Endothelial cell of umbilical vein (primary cell): ENCODE measurements at regions not wholly inside any gene's neighbourhood (a gene's known extent, or its start where the extent isn't known, plus 50 kb on each side); places are given as distances from the start of the nearest gene placed in this dataset.

Source experiments
- BruUV-seq: library from RNA; stranded (reverse); fragments of 400-500 nt; replicated peaks from 2 replicates; lab custom pipeline; 2021; lab: Mats Ljungman, UMichigan
- CTCF ChIA-PET: fragments of 300-600, 350-600 bp; sonication (Branson Sonifier 250); formaldehyde crosslinking; loops from one replicate; lab custom pipeline; 2021; ENCODE audit warnings: antibody characterized with exemption, inconsistent platforms; lab: Charles Lee
- POLR2A ChIA-PET: fragments of 300-600, 350-600 bp; sonication (Branson Sonifier 250); formaldehyde crosslinking; loops from one replicate; lab custom pipeline; 2021; ENCODE audit warnings: antibody characterized with exemption, inconsistent platforms; lab: Charles Lee
- DNase-seq: peaks from one replicate; pipeline ENCODE4 v3.0.0-alpha.2; 2011; ENCODE audit warnings: low read depth, low spot score
- FAIRE-seq: peaks from 2 replicates; lab custom pipeline; 2011; peaks lifted over from hg19 to GRCh38; lab: Jason Lieb, UNC
- H2AFZ ChIP-seq: 2 replicates; pipeline ENCODE4 v1.6.0; 2012; ENCODE audit warnings: low read depth, low read length, control low read depth, inconsistent platforms
- H3K27ac ChIP-seq: 2 replicates; pipeline ENCODE4 v1.5.1; 2011; ENCODE audit warnings: low read depth, mild to moderate bottlenecking, control low read depth, low read length, moderate library complexity; ENCODE audit not compliant: insufficient read depth
- H3K27me3 ChIP-seq, 2 experiments: 2 replicates each; pipeline versions ENCODE4 v1.6.0 to v1.6.1; 2011; ENCODE audit warnings: low read length in 2 of 2, mixed read lengths in 1 of 2; ENCODE audit not compliant: control insufficient read depth in 2 of 2, insufficient read depth in 2 of 2
- H3K36me3 ChIP-seq, 2 experiments: 2 replicates in 1 of 2; 3 replicates in 1 of 2; pipeline ENCODE4 v1.5.1; 2011; ENCODE audit warnings: low read length in 2 of 2, mild to moderate bottlenecking in 1 of 2, moderate library complexity in 1 of 2; ENCODE audit not compliant: control insufficient read depth in 2 of 2, insufficient read depth in 2 of 2; ENCODE audit errors: extremely low read depth in 1 of 2
- H3K4me1 ChIP-seq: 3 replicates; pipeline ENCODE4 v1.5.1; 2011; ENCODE audit warnings: mild to moderate bottlenecking, low read length; ENCODE audit not compliant: control insufficient read depth, insufficient read depth; ENCODE audit errors: extremely low read depth
- H3K4me2 ChIP-seq: 2 replicates; pipeline ENCODE4 v1.6.1; 2011; ENCODE audit warnings: low read length, control low read depth, mixed read lengths; ENCODE audit not compliant: insufficient read depth
- H3K4me3 ChIP-seq, 3 experiments: fragments of 200-600 bp in 1 of 3; sonication (generic), shearing (Covaris generic) in 1 of 3; replicated peaks in 1 of 3; 2 replicates each; pipeline ENCODE4 v1.5.1; 2011 to 2016; ENCODE audit warnings: control low read depth in 3 of 3, low read length in 3 of 3, mild to moderate bottlenecking in 2 of 3, inconsistent platforms in 1 of 3, low read depth in 1 of 3, moderate library complexity in 1 of 3; ENCODE audit not compliant: insufficient read depth in 1 of 3
- H3K79me2 ChIP-seq: 2 replicates; pipeline ENCODE4 v1.6.0; 2012; ENCODE audit warnings: low read length, inconsistent platforms; ENCODE audit not compliant: control insufficient read depth, insufficient read depth
- H3K9ac ChIP-seq: replicated peaks from 2 replicates; pipeline ENCODE3; 2011; ENCODE audit warnings: low read length, control low read depth; ENCODE audit not compliant: insufficient read depth; ENCODE audit errors: extremely low read depth
- H3K9me1 ChIP-seq: replicated peaks from 3 replicates; pipeline ENCODE4 v1.6.0; 2011; ENCODE audit warnings: mild to moderate bottlenecking, low read length; ENCODE audit not compliant: control insufficient read depth, insufficient read depth; ENCODE audit errors: extremely low read depth
- H3K9me3 ChIP-seq: replicated peaks from 2 replicates; pipeline ENCODE4 v1.5.1; 2012; ENCODE audit warnings: low read length, inconsistent platforms; ENCODE audit not compliant: control insufficient read depth, insufficient read depth
- H4K20me1 ChIP-seq: replicated peaks from 2 replicates; pipeline ENCODE3; 2011; ENCODE audit warnings: mild to moderate bottlenecking, low read length; ENCODE audit not compliant: control insufficient read depth, insufficient read depth; ENCODE audit errors: extremely low read depth
- EZH2 ChIP-seq: IDR thresholded peaks from 2 replicates; pipeline ENCODE4 v1.6.1; 2012; ENCODE audit warnings: borderline replicate concordance, low read depth, mild to moderate bottlenecking, moderate library complexity, low read length, inconsistent platforms; ENCODE audit not compliant: severe bottlenecking
- FOS ChIP-seq: IDR thresholded peaks from 2 replicates; pipeline ENCODE4 v1.6.1; 2011; ENCODE audit warnings: mild to moderate bottlenecking, low read length, moderate library complexity, borderline replicate concordance; ENCODE audit not compliant: insufficient read depth
- GATA2 ChIP-seq: IDR thresholded peaks from 2 replicates; pipeline ENCODE4 v1.7.0; 2011; ENCODE audit warnings: low read depth, mild to moderate bottlenecking, moderate library complexity, mixed read lengths, low read length; ENCODE audit not compliant: insufficient read length, insufficient read depth
- JUN ChIP-seq: IDR thresholded peaks from 2 replicates; pipeline ENCODE4 v1.6.1; 2011; ENCODE audit warnings: borderline replicate concordance, low read depth; ENCODE audit not compliant: insufficient read length, insufficient read depth
- MYC ChIP-seq: IDR thresholded peaks from one replicate; pipeline ENCODE4 v1.6.1; 2011; ENCODE audit warnings: mild to moderate bottlenecking, low read depth, low read length
- POLR2A ChIP-seq: IDR thresholded peaks from 2 replicates; pipeline ENCODE4 v1.6.1; 2012; ENCODE audit warnings: low read depth, mild to moderate bottlenecking, control low read depth, low read length
- POLR2AphosphoS5 ChIP-seq: IDR thresholded peaks from 2 replicates; pipeline ENCODE4 v1.6.1; 2012; ENCODE audit warnings: low read depth, mild to moderate bottlenecking, control low read depth, low read length, moderate library complexity; ENCODE audit not compliant: insufficient read depth
- dilution Hi-C: fragments of 300-500 bp; cut with MboI; formaldehyde crosslinking; loops from one replicate; pipeline ENCODE4 v1.15.0; 2019; ENCODE audit warnings: low sequenced_read_pairs; ENCODE audit not compliant: extremely low pct_ligation_motif_present
- intact Hi-C: fragments of 100-400 bp; cut with micrococcal nuclease; formaldehyde crosslinking; loops from one replicate; pipeline ENCODE4 v1.10.0; 2022
- TF ChIP-seq, protein P1 (sequence below): IDR thresholded peaks from 2 replicates; pipeline ENCODE4 v1.6.1; 2011; ENCODE audit not compliant: insufficient read depth, insufficient read length
- TF ChIP-seq, protein P2 (sequence below), 2 donors: IDR thresholded peaks; 1 replicate in 1 of 2; 2 replicates in 1 of 2; pipeline ENCODE4 v1.5.1; 2011; ENCODE audit warnings: low read length in 2 of 2, mild to moderate bottlenecking in 2 of 2, moderate library complexity in 2 of 2, control low read depth in 1 of 2, inconsistent platforms in 1 of 2, low read depth in 1 of 2; ENCODE audit not compliant: insufficient read depth in 1 of 2; ENCODE audit errors: extremely low read depth in 1 of 2

DNA sequence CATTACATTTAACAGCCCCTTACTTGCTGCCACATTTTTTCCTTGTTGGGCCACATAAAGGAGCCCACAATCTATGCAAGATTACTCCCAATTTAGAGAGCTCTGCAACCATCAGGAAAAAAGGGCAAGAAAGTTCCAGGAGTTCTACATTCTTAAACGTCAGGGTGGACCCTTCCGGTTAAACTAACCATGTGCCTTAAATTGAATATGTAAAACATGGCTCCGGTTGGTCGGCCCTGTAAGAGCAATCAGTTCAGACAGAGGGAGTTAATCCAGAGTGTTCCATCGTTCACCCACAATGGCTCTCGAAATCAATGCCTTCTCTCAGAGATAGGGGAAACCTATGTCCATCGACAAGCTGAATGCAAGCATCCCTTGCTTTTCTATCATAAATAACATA is 253.7 kb upstream of the PFKP start:
- H3K27ac ChIP-seq = no peak overlapping the region
- no peaks in the 10 kb centered on the region for H3K4me1 ChIP-seq
- H3K9me1 ChIP-seq = no peaks in the 10 kb centered on the region
- H2AFZ ChIP-seq = no peak overlapping the region
- intact Hi-C loops (no loop called here), dilution Hi-C loops (no loop called here)
- H3K79me2 ChIP-seq = no peaks in the 10 kb centered on the region
- no peak for FAIRE-seq
- no peak overlapping the region for H3K4me3 ChIP-seq
- H3K36me3 ChIP-seq = no peaks in the 10 kb centered on the region
- no peak overlapping the region for H3K9ac ChIP-seq
- ChIA-PET CTCF (no interaction called here), POLR2A (no interaction called here)
- H3K27me3 ChIP-seq = no peaks in the 10 kb centered on the region
- no peaks in the 10 kb centered on the region for H3K9me3 ChIP-seq
- DNase-seq = no peak
- TF ChIP-seq JUN (no peak), POLR2A (no peak)
- no TSS peak for BruUV-seq
- no peaks in the 10 kb centered on the region for H4K20me1 ChIP-seq
- no peak overlapping the region for H3K4me2 ChIP-seq

DNA sequence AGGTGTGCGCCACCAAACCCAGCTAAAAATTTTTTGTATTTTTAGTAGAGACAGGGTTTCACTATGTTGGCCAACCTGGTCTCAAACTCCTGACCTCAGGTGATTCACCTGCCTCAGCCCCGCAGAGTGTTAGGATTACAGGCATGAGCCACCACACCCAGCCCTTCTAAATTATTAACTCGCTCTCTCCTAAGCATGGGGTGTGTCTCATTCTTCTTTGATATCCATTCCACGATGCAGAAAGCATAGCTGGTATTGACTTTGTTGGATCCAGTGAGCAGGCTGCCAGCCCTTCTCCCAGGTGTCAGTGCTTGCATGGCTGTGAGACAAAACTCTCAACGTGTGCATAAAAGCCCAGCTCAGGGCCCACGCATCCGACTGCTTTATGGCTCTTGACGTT is 254.1 kb upstream of the PFKP start:
- no peaks in the 10 kb centered on the region for H3K36me3 ChIP-seq
- H3K27me3 ChIP-seq = no peaks in the 10 kb centered on the region
- BruUV-seq = no TSS peak
- intact Hi-C loops = no loop called here
- ChIA-PET CTCF (no interaction called here), POLR2A (no interaction called here)
- H3K9me3 ChIP-seq = no peaks in the 10 kb centered on the region
- no peak overlapping the region for H3K9ac ChIP-seq
- no peaks in the 10 kb centered on the region for H4K20me1 ChIP-seq
- H2AFZ ChIP-seq = no peak overlapping the region
- DNase-seq (no peak), FAIRE-seq (no peak)
- no peaks in the 10 kb centered on the region for H3K4me1 ChIP-seq
- no peak for TF ChIP-seq GATA2
- TF ChIP-seq, protein P1, sequence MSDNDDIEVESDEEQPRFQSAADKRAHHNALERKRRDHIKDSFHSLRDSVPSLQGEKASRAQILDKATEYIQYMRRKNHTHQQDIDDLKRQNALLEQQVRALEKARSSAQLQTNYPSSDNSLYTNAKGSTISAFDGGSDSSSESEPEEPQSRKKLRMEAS = no peak
- TF ChIP-seq POLR2AphosphoS5 = no peak
- TF ChIP-seq MYC = no peak
- TF ChIP-seq, protein P2, sequence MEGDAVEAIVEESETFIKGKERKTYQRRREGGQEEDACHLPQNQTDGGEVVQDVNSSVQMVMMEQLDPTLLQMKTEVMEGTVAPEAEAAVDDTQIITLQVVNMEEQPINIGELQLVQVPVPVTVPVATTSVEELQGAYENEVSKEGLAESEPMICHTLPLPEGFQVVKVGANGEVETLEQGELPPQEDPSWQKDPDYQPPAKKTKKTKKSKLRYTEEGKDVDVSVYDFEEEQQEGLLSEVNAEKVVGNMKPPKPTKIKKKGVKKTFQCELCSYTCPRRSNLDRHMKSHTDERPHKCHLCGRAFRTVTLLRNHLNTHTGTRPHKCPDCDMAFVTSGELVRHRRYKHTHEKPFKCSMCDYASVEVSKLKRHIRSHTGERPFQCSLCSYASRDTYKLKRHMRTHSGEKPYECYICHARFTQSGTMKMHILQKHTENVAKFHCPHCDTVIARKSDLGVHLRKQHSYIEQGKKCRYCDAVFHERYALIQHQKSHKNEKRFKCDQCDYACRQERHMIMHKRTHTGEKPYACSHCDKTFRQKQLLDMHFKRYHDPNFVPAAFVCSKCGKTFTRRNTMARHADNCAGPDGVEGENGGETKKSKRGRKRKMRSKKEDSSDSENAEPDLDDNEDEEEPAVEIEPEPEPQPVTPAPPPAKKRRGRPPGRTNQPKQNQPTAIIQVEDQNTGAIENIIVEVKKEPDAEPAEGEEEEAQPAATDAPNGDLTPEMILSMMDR (IDR thresholded peaks at IDR 0.05; ENCODE audit: extremely low read depth in 1 of 2, insufficient read depth in 1 of 2, low read depth in 1 of 2, low read length in 2 of 2) = no peak
- no peak for TF ChIP-seq FOS
- TF ChIP-seq POLR2A = no peak
- no peak for TF ChIP-seq EZH2
- no peak for TF ChIP-seq JUN
- H3K79me2 ChIP-seq = no peaks in the 10 kb centered on the region
- no peak overlapping the region for H3K4me2 ChIP-seq
- no peaks in the 10 kb centered on the region for H3K9me1 ChIP-seq
- no peak overlapping the region for H3K4me3 ChIP-seq
- dilution Hi-C loops = no loop called here
- H3K27ac ChIP-seq = no peak overlapping the region
